GM12878 (cell line): ENCODE measurements at regions not wholly inside any gene's neighbourhood (a gene's known extent, or its start where the extent isn't known, plus 50 kb on each side); places are given as distances from the start of the nearest gene placed in this dataset.

Experiments
- ATAC-seq: fragments of 200-7000 bp; cut with Tn5 transposase; 3 replicates; pipeline ENCODE4 v1.9.1; 2020; ENCODE audit warnings: mild to moderate bottlenecking, moderate library complexity
- BruUV-seq: library from RNA; stranded (reverse); fragments of 400-500 nt; replicated peaks from 2 replicates; lab custom pipeline; 2021; lab: Mats Ljungman, UMichigan
- CTCF ChIA-PET: fragments of 300-600 bp; sonication (Branson Sonifier 250); formaldehyde crosslinking; extraction: SDS; loops from one replicate; lab custom pipeline; 2021; ENCODE audit warnings: inconsistent platforms; lab: Yijun Ruan, JAX
- POLR2A ChIA-PET: fragments of 350-600 bp; formaldehyde crosslinking; extraction: SDS; loops from one replicate; lab custom pipeline; 2021; ENCODE audit warnings: inconsistent platforms; lab: Charles Lee
- RAD21 ChIA-PET: fragments of 300-600 bp; sonication (Branson Sonifier 250); formaldehyde crosslinking; loops from one replicate; lab custom pipeline; 2023; ENCODE audit warnings: antibody characterized with exemption; ENCODE audit not compliant: unreplicated experiment; lab: Charles Lee
- SMC1A ChIA-PET: fragments of 300-600 bp; sonication (Branson Sonifier 250); formaldehyde crosslinking; loops from one replicate; lab custom pipeline; 2023; ENCODE audit not compliant: unreplicated experiment, uncharacterized antibody; lab: Charles Lee
- DNase-seq: peaks from one replicate; pipeline ENCODE4 v3.0.0-alpha.2; 2011; ENCODE audit warnings: low read depth, low spot score
- FAIRE-seq: peaks from 3 replicates; lab custom pipeline; 2011; peaks lifted over from hg19 to GRCh38; lab: Jason Lieb, UNC
- H2AFZ ChIP-seq: 2 replicates; pipeline ENCODE4 v1.6.0; 2011; ENCODE audit warnings: low read depth, low read length, control low read depth; ENCODE audit not compliant: control insufficient read depth
- H3K27ac ChIP-seq: 2 replicates; pipeline ENCODE4 v1.5.1; 2011; ENCODE audit warnings: control low read depth; ENCODE audit not compliant: control insufficient read depth, insufficient read depth
- H3K27me3 ChIP-seq, 2 experiments: replicated peaks in 1 of 2; 2 replicates each; pipeline versions ENCODE4 v1.6.0 to v1.6.1; 2011; ENCODE audit warnings: low read length in 1 of 2; ENCODE audit not compliant: control insufficient read depth in 2 of 2, insufficient read depth in 2 of 2
- H3K36me3 ChIP-seq, 2 experiments: 2 replicates each; pipeline ENCODE4 v1.5.1; 2011; ENCODE audit warnings: low read length in 1 of 2; ENCODE audit not compliant: control insufficient read depth in 2 of 2, insufficient read depth in 2 of 2
- H3K4me1 ChIP-seq: 2 replicates; pipeline ENCODE4 v1.6.1; 2011; ENCODE audit warnings: mild to moderate bottlenecking, low read length, moderate library complexity, mixed read lengths; ENCODE audit not compliant: control insufficient read depth, insufficient read depth
- H3K4me2 ChIP-seq: 2 replicates; pipeline ENCODE4 v1.6.0; 2011; ENCODE audit warnings: control low read depth; ENCODE audit not compliant: control insufficient read depth, insufficient read depth
- H3K4me3 ChIP-seq: fragments of 200-600 bp; sonication (generic); 2 replicates; pipeline ENCODE4 v1.5.1; 2016
- H3K79me2 ChIP-seq: 2 replicates; pipeline ENCODE4 v1.6.0; 2011; ENCODE audit warnings: low read length; ENCODE audit not compliant: control insufficient read depth, insufficient read depth
- H3K9ac ChIP-seq: 2 replicates; pipeline ENCODE4 v1.8.0; 2011; ENCODE audit warnings: low read length, control low read depth, mixed read lengths; ENCODE audit not compliant: control insufficient read depth, insufficient read depth
- H3K9me3 ChIP-seq: replicated peaks from 3 replicates; pipeline ENCODE4 v1.5.1; 2011; ENCODE audit warnings: mild to moderate bottlenecking, low read length; ENCODE audit not compliant: control insufficient read depth, insufficient read depth
- H4K20me1 ChIP-seq: 2 replicates; pipeline ENCODE4 v1.6.0; 2011; ENCODE audit not compliant: control insufficient read depth, insufficient read depth
- CBX3 ChIP-seq: fragments of 200-600 bp; sonication (generic); IDR thresholded peaks from 2 replicates; pipeline ENCODE4 v1.6.1; 2016; ENCODE audit warnings: low read depth, borderline replicate concordance
- CREM ChIP-seq: IDR thresholded peaks from 2 replicates; pipeline ENCODE4 v1.6.1; 2014; ENCODE audit warnings: antibody characterized with exemption, low read depth
- ETV6 ChIP-seq, 2 experiments: fragments of 450-650 bp in 1 of 2; IDR thresholded peaks in 1 of 2; conservative IDR thresholded peaks in 1 of 2; 2 replicates each; pipeline ENCODE4 v1.6.1; 2014; ENCODE audit warnings: antibody characterized with exemption in 1 of 2, borderline replicate concordance in 1 of 2, low read depth in 1 of 2, mild to moderate bottlenecking in 1 of 2, moderate library complexity in 1 of 2
- KAT2A ChIP-seq: conservative IDR thresholded peaks from 2 replicates; pipeline ENCODE4 v1.6.1; 2011; ENCODE audit warnings: low read depth, low read length; ENCODE audit not compliant: control insufficient read depth
- MEF2B ChIP-seq: fragments of 450-650 bp; IDR thresholded peaks from 2 replicates; pipeline ENCODE4 v1.6.1; 2018; ENCODE audit warnings: mild to moderate bottlenecking, moderate library complexity; ENCODE audit not compliant: partially characterized antibody, poor library complexity, severe bottlenecking
- MTA2 ChIP-seq: fragments of 450-650 bp; IDR thresholded peaks from 2 replicates; pipeline ENCODE4 v1.6.1; 2016; ENCODE audit warnings: low read depth, mild to moderate bottlenecking, moderate library complexity
- MYB ChIP-seq: fragments of 150-350 bp; IDR thresholded peaks from 2 replicates; pipeline ENCODE4 v1.6.1; 2014; ENCODE audit warnings: mild to moderate bottlenecking, low read depth, low read length, borderline replicate concordance
- NFYB ChIP-seq: IDR thresholded peaks from 2 replicates; pipeline ENCODE4 v1.6.1; 2011; ENCODE audit warnings: low read depth, mild to moderate bottlenecking, low read length, improper control_type of control experiment, moderate library complexity; ENCODE audit not compliant: insufficient read depth
- NR2F1 ChIP-seq: fragments of 450-650 bp; conservative IDR thresholded peaks from 2 replicates; pipeline ENCODE4 v1.6.1; 2017; ENCODE audit warnings: mild to moderate bottlenecking
- PML ChIP-seq: IDR thresholded peaks from 2 replicates; pipeline ENCODE4 v1.6.1; 2012; ENCODE audit warnings: low read length, inconsistent platforms
- SIX5 ChIP-seq: IDR thresholded peaks from 2 replicates; pipeline ENCODE4 v1.6.1; 2011; ENCODE audit warnings: mild to moderate bottlenecking, low read depth, low read length, moderate library complexity; ENCODE audit not compliant: severe bottlenecking
- ZNF592 ChIP-seq: fragments of 450-650 bp; IDR thresholded peaks from 2 replicates; pipeline ENCODE4 v1.6.1; 2017; ENCODE audit warnings: mild to moderate bottlenecking, moderate library complexity
- WGBS: methylation state at CpG from one replicate; pipeline ENCODE4 v1.1.6; 2016; ENCODE audit warnings: low lambda C conversion rate; ENCODE audit not compliant: insufficient replicate concordance, insufficient coverage; ENCODE audit errors: missing lambda C conversion rate; 5-methylcytosine and 5-hydroxymethylcytosine counted together
- in situ Hi-C: fragments of 300-500 bp; cut with MboI; formaldehyde crosslinking; loops from 9 replicates; pipeline ENCODE4 v1.14.3; 2018; ENCODE audit warnings: mixed read lengths
- intact Hi-C: fragments of 100-400 bp; cut with micrococcal nuclease; formaldehyde crosslinking; loops from one replicate; pipeline ENCODE4 v1.14.2; 2022; ENCODE audit not compliant: unreplicated experiment
- TF ChIP-seq, protein P1 (sequence below): IDR thresholded peaks from 2 replicates; pipeline ENCODE4 v1.6.1; 2011; ENCODE audit warnings: low read depth, mild to moderate bottlenecking, low read length, moderate library complexity, borderline replicate concordance; ENCODE audit errors: extremely low read depth
- TF ChIP-seq, protein P2 (sequence below): fragments of 450-650 bp; IDR thresholded peaks from 2 replicates; pipeline ENCODE4 v1.6.1; 2016; ENCODE audit warnings: mild to moderate bottlenecking

- TF ChIP-seq CBX3 = no peak
These were observed 89.7 kb upstream of the ZNF507 start (continued) for GRCh38 chr19:32255536-32256295.

- BruUV-seq = no TSS peak
- no peak overlapping the region for H3K9ac ChIP-seq
- no peaks in the 10 kb centered on the region for H3K4me1 ChIP-seq
- no peaks in the 10 kb centered on the region for H3K27me3 ChIP-seq
- ATAC-seq (no peak), DNase-seq (no peak), FAIRE-seq (no peak)
- H3K36me3 ChIP-seq = no peaks in the 10 kb centered on the region
- no peaks in the 10 kb centered on the region; the same call in 2 of the 3 replicates for H3K9me3 ChIP-seq
- ChIA-PET POLR2A (no interaction called here), SMC1A (no interaction called here), CTCF (no interaction called here), RAD21 (no interaction called here)
- in situ Hi-C loops = no loop called here
- H3K4me3 ChIP-seq = no peak overlapping the region
- H3K4me2 ChIP-seq = no peak overlapping the region
- 30% methylated on average over 15 of the region's 15 CpGs for WGBS
- no peak overlapping the region for H2AFZ ChIP-seq
- no peaks in the 10 kb centered on the region for H4K20me1 ChIP-seq
- H3K79me2 ChIP-seq = no peaks in the 10 kb centered on the region
- H3K27ac ChIP-seq = no peak overlapping the region
- intact Hi-C loops = no loop called here
- no peak for TF ChIP-seq KAT2A
- TF ChIP-seq ETV6 (conservative IDR thresholded peaks at IDR 0.05 in 1 of 2, IDR thresholded peaks at IDR 0.05 in 1 of 2; ENCODE audit: borderline replicate concordance in 1 of 2, low read depth in 1 of 2) = no peak
- no peak for TF ChIP-seq MYB
- no peak for TF ChIP-seq PML
- TF ChIP-seq NFYB = no peak
- TF ChIP-seq MEF2B = no peak
- TF ChIP-seq NR2F1 = no peak
- TF ChIP-seq, protein P1, sequence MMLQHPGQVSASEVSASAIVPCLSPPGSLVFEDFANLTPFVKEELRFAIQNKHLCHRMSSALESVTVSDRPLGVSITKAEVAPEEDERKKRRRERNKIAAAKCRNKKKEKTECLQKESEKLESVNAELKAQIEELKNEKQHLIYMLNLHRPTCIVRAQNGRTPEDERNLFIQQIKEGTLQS = no peak
- no peak for TF ChIP-seq CREM
- TF ChIP-seq SIX5 = no peak
- no peak for TF ChIP-seq MTA2
- TF ChIP-seq, protein P2, sequence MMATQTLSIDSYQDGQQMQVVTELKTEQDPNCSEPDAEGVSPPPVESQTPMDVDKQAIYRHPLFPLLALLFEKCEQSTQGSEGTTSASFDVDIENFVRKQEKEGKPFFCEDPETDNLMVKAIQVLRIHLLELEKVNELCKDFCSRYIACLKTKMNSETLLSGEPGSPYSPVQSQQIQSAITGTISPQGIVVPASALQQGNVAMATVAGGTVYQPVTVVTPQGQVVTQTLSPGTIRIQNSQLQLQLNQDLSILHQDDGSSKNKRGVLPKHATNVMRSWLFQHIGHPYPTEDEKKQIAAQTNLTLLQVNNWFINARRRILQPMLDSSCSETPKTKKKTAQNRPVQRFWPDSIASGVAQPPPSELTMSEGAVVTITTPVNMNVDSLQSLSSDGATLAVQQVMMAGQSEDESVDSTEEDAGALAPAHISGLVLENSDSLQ = no peak
- no peak for TF ChIP-seq ZNF592
These were observed 89.0 kb upstream of the ZNF507 start for GRCh38 chr19:32256341-32256975.
